Activated naive CD8-positive, alpha-beta T cell treated with anti-CD3 and anti-CD28 coated beads, Interleukin-2, amount 50 U/mL, for 24 hours (primary cell): ENCODE measurements at regions not wholly inside any gene's neighbourhood (a gene's known extent, or its start where the extent isn't known, plus 50 kb on each side); places are given as distances from the start of the nearest gene placed in this dataset.

ENCODE experiments used
- ATAC-seq: fragments of 150-1000 bp; cut with Tn5 transposase; one replicate; pipeline ENCODE4 v1.10.0; 2021
- DNase-seq: peaks from one replicate; pipeline ENCODE4 v3.0.0; 2021
- H3K27ac Mint-ChIP-seq: one replicate; pipeline ENCODE4 v1.8.0; 2021; ENCODE audit warnings: mild to moderate bottlenecking, mixed read lengths
- H3K27me3 Mint-ChIP-seq: one replicate; pipeline ENCODE4 v1.8.0; 2021; ENCODE audit warnings: mixed read lengths
- H3K36me3 Mint-ChIP-seq: one replicate; pipeline ENCODE4 v1.8.0; 2021; ENCODE audit warnings: low read depth, mixed read lengths
- H3K4me1 Mint-ChIP-seq: one replicate; pipeline ENCODE4 v1.8.0; 2021; ENCODE audit warnings: mixed read lengths
- H3K4me3 Mint-ChIP-seq: one replicate; pipeline ENCODE4 v1.8.0; 2021; ENCODE audit warnings: mild to moderate bottlenecking, moderate library complexity, mixed read lengths
- H3K9me3 Mint-ChIP-seq: one replicate; pipeline ENCODE4 v1.8.0; 2021; ENCODE audit warnings: mixed read lengths

DNA sequence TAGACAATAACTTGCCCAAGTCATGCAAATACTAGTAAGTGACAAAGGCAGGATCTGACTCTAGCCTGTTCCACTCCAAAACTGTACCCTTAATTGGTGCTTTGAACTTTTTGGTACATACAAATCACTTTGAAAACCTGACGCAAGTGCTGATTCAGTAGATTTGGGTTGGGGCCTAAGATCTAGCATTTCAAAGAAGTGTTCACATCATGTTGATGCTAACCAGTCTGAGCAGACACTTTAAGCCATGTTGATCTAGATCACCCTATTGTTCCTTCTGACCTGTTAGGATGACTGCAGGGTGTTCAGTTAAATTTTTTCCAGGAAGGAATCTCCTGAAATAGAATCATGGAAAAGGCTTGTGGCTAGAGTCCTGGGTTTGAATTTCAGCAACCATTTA lies 57.7 kb upstream of the CPEB4 start:
- H3K9me3 Mint-ChIP-seq = peaks cover 9% of the 10 kb centered on the region
- H3K27ac Mint-ChIP-seq = no peak overlapping the region
- DNase-seq (no peak), ATAC-seq (no peak)
- no peak overlapping the region for H3K4me3 Mint-ChIP-seq
- H3K27me3 Mint-ChIP-seq = no peaks in the 10 kb centered on the region
- no peaks in the 10 kb centered on the region for H3K36me3 Mint-ChIP-seq
- peaks cover 7% of the 10 kb centered on the region for H3K4me1 Mint-ChIP-seq

GRCh38 chr5:173831196-173831914 lies 56.8 kb upstream of the CPEB4 start:
- no peak for DNase-seq
- peaks cover 9% of the 10 kb centered on the region for H3K9me3 Mint-ChIP-seq
- H3K4me3 Mint-ChIP-seq = no peak overlapping the region
- ATAC-seq = no peak
- H3K27ac Mint-ChIP-seq = no peak overlapping the region
- H3K36me3 Mint-ChIP-seq = no peaks in the 10 kb centered on the region
- peaks cover 7% of the 10 kb centered on the region for H3K4me1 Mint-ChIP-seq
- H3K27me3 Mint-ChIP-seq = no peaks in the 10 kb centered on the region

DNA sequence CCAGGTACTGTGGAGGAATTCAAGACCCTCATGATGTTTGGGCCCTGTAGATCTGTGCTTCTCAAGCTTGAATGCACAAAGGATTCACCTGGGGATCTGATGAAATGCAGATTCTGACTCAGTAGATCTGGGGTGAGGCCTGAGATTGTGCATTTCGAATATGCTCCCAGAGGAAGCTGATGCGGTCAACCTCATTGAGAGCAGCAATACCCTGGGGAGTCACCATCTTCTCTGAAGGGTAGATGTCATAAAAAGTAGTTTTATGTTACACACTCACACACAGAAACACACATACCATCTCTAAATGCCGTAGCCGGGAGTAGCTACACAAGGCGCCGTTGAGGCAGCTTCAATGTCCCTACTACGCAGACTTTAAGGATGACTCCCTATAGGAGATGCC lies 55.8 kb upstream of the CPEB4 start:
- Mint-ChIP-seq H3K9me3 (peaks cover 9% of the 10 kb centered on the region), H3K36me3 (no peaks in the 10 kb centered on the region), H3K4me1 (peaks cover 7% of the 10 kb centered on the region), H3K4me3 (no peak overlapping the region), H3K27me3 (no peaks in the 10 kb centered on the region), H3K27ac (no peak overlapping the region)
- DNase-seq (no peak), ATAC-seq (no peak)

GRCh38 chr5:173833196-173833985 lies 54.8 kb upstream of the CPEB4 start:
- H3K4me1 Mint-ChIP-seq = peaks cover 7% of the 10 kb centered on the region
- no peak for DNase-seq

DNA sequence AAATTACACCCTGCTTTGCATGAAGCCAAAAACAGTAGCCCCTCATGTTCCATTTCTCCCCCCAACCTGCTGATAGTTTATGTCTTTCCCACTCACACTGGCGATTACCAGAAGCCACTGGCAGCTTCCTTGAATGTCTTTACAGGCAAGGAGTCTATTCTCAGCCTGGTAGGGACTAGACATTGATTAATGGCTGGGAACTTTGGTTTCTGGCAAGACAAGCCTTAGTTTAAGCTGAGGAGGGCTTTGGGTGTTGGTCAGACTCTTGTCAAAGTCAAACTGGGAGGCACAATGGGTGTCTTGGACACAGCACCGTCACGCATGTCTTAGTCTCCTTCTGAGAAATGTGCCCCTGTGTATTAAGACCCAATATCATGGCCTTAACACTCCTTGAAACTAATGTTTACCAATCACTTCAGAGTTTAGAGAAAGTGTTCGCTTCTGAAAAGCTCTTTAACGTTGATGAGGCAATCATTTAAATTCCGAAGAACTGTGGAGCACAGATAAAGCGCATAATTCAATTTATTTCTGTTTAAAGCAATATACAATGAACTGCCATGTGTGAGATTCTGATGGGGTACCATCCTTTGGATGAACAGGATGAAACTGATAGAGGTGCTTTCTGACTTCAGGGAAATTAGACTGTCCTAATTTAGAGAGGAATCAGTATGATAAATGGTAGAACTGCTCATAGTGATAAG lies 53.9 kb upstream of the CPEB4 start:
- peaks cover 7% of the 10 kb centered on the region for H3K4me1 Mint-ChIP-seq
- ATAC-seq (no peak), DNase-seq (no peak)
- H3K9me3 Mint-ChIP-seq = no peaks in the 10 kb centered on the region
- no peak overlapping the region for H3K27ac Mint-ChIP-seq
- no peaks in the 10 kb centered on the region for H3K27me3 Mint-ChIP-seq
- no peaks in the 10 kb centered on the region for H3K36me3 Mint-ChIP-seq
- no peak overlapping the region for H3K4me3 Mint-ChIP-seq

More at GRCh38 chr5:173833196-173833985, 54.8 kb upstream of the CPEB4 start:
- ATAC-seq = no peak
- no peak overlapping the region for H3K4me3 Mint-ChIP-seq
- no peaks in the 10 kb centered on the region for H3K36me3 Mint-ChIP-seq
- H3K9me3 Mint-ChIP-seq = peaks cover 1% of the 10 kb centered on the region
- no peak overlapping the region for H3K27ac Mint-ChIP-seq
- H3K27me3 Mint-ChIP-seq = no peaks in the 10 kb centered on the region

GRCh38 chr5:173835131-173835530 lies 53.0 kb upstream of the CPEB4 start:
- Mint-ChIP-seq H3K4me1 (peaks cover 4% of the 10 kb centered on the region), H3K4me3 (no peak overlapping the region), H3K36me3 (no peaks in the 10 kb centered on the region), H3K27me3 (no peaks in the 10 kb centered on the region), H3K9me3 (no peaks in the 10 kb centered on the region), H3K27ac (no peak overlapping the region)
- DNase-seq = no peak
- no peak for ATAC-seq

DNA sequence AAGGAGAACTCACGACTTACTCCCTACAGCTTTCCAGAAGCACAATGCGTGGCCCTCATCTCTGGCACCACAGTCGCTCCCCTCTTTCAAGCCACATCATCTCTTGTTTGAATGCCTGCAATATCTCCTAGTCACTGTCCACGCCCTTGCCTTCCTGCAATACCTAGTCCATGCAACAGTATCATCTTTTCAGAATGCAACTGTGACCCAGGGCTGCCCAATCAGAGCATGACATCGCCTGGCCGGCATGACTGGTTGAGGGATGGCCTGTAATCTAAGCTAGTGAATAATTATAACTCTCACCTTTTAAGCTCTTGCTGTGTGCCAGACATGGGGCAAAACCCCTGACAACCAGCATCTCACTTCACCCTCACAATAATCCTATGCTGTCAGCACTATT lies 52.5 kb upstream of the CPEB4 start:
- ATAC-seq (no peak), DNase-seq (no peak)
- Mint-ChIP-seq H3K27me3 (no peaks in the 10 kb centered on the region), H3K9me3 (no peaks in the 10 kb centered on the region), H3K4me3 (no peak overlapping the region), H3K4me1 (peaks cover 4% of the 10 kb centered on the region), H3K36me3 (no peaks in the 10 kb centered on the region), H3K27ac (no peak overlapping the region)

- H3K36me3 Mint-ChIP-seq = no peaks in the 10 kb centered on the region
- no peak overlapping the region for H3K4me3 Mint-ChIP-seq
- ATAC-seq (no peak), DNase-seq (no peak)
- peaks cover 2% of the 10 kb centered on the region for H3K4me1 Mint-ChIP-seq
- H3K9me3 Mint-ChIP-seq = no peaks in the 10 kb centered on the region
- H3K27me3 Mint-ChIP-seq = no peaks in the 10 kb centered on the region
- no peak overlapping the region for H3K27ac Mint-ChIP-seq
These were observed 50.5 kb upstream of the CPEB4 start for GRCh38 chr5:173837654-173838053.
